Panc1 (cell line): ENCODE measurements at regions not wholly inside any gene's neighbourhood (a gene's known extent, or its start where the extent isn't known, plus 50 kb on each side); places are given as distances from the start of the nearest gene placed in this dataset.

Experiments used
- ATAC-seq: fragments of 200-7000 bp; cut with Tn5 transposase; 2 replicates; pipeline ENCODE4 v1.9.1; 2020; ENCODE audit warnings: mild to moderate bottlenecking, moderate library complexity
- BruUV-seq: library from RNA; stranded (reverse); fragments of 400-500 nt; replicated peaks from 2 replicates; lab custom pipeline; 2021; lab: Mats Ljungman, UMichigan
- CTCF ChIA-PET: fragments of 300-600 bp; sonication (Branson Sonifier 250); formaldehyde crosslinking; loops from one replicate; lab custom pipeline; 2022; ENCODE audit warnings: antibody characterized with exemption; lab: Charles Lee
- POLR2A ChIA-PET: fragments of 300-600 bp; sonication (Branson Sonifier 250); formaldehyde crosslinking; loops from one replicate; lab custom pipeline; 2022; ENCODE audit warnings: antibody characterized with exemption; lab: Charles Lee
- DNase-seq: peaks from one replicate; pipeline ENCODE4 v3.0.0-alpha.2; 2010; ENCODE audit warnings: low read depth, low spot score
- H3K27ac ChIP-seq: 2 replicates; pipeline ENCODE4 v1.5.1; 2011; ENCODE audit warnings: mild to moderate bottlenecking, low read length, inconsistent platforms
- H3K27me3 ChIP-seq: fragments of 200-500 bp; sonication (Bioruptor generic); 2 replicates; pipeline ENCODE4 v1.6.0; 2014; ENCODE audit warnings: low read length, inconsistent platforms; ENCODE audit not compliant: control insufficient read depth, insufficient read depth
- H3K36me3 ChIP-seq: fragments of 200-500 bp; sonication (Bioruptor generic); 2 replicates; pipeline ENCODE4 v1.5.1; 2014; ENCODE audit warnings: inconsistent platforms, mild to moderate bottlenecking, low read length, moderate library complexity; ENCODE audit not compliant: control insufficient read depth, insufficient read depth
- H3K4me1 ChIP-seq: 2 replicates; pipeline ENCODE4 v1.5.1; 2011; ENCODE audit warnings: inconsistent platforms, mild to moderate bottlenecking, low read length, moderate library complexity; ENCODE audit not compliant: control insufficient read depth, insufficient read depth
- H3K4me3 ChIP-seq, 2 experiments: 2 replicates each; pipeline ENCODE4 v1.5.1; 2011 to 2012; ENCODE audit warnings: low read depth in 2 of 2, low read length in 2 of 2, mild to moderate bottlenecking in 2 of 2, inconsistent platforms in 1 of 2, moderate library complexity in 1 of 2
- H3K9me3 ChIP-seq: fragments of 200-500 bp; sonication (Bioruptor generic); 2 replicates; pipeline ENCODE4 v1.5.1; 2014; ENCODE audit warnings: low read depth, mild to moderate bottlenecking, inconsistent platforms, low read length, moderate library complexity; ENCODE audit not compliant: control insufficient read depth, insufficient read depth
- POLR2AphosphoS5 ChIP-seq: IDR thresholded peaks from 2 replicates; pipeline ENCODE4 v1.6.1; 2012; ENCODE audit warnings: mild to moderate bottlenecking, low read depth, low read length, moderate library complexity
- SIN3A ChIP-seq: IDR thresholded peaks from 2 replicates; pipeline ENCODE4 v1.6.1; 2012; ENCODE audit warnings: low read depth, mild to moderate bottlenecking, low read length, moderate library complexity, borderline replicate concordance; ENCODE audit not compliant: insufficient read depth
- TCF7L2 ChIP-seq: IDR thresholded peaks from 2 replicates; pipeline ENCODE4 v1.6.1; 2011; ENCODE audit warnings: mild to moderate bottlenecking, low read depth, low read length, inconsistent platforms
- in situ Hi-C: cut with HindIII; loops from 2 replicates; pipeline ENCODE4 v1.10.0; 2016; ENCODE audit warnings: low sequenced_read_pairs, low pct_unique_long_range_greater_than_20kb
- intact Hi-C: fragments of 100-400 bp; cut with micrococcal nuclease; formaldehyde crosslinking; loops from one replicate; pipeline ENCODE4 v1.10.0; 2022; ENCODE audit not compliant: unreplicated experiment
- TF ChIP-seq, protein P1 (sequence below): fragments of 450-650 bp; IDR thresholded peaks from 2 replicates; pipeline ENCODE4 v1.5.1; 2017; ENCODE audit warnings: mild to moderate bottlenecking
- TF ChIP-seq, protein P2 (sequence below), 2 experiments: IDR thresholded peaks; 2 replicates each; pipeline ENCODE4 v1.6.1; 2011 to 2012; ENCODE audit warnings: low read depth in 2 of 2, control low read depth in 1 of 2, low read length in 1 of 2, mild to moderate bottlenecking in 1 of 2, moderate library complexity in 1 of 2; ENCODE audit not compliant: insufficient read depth in 1 of 2

DNA sequence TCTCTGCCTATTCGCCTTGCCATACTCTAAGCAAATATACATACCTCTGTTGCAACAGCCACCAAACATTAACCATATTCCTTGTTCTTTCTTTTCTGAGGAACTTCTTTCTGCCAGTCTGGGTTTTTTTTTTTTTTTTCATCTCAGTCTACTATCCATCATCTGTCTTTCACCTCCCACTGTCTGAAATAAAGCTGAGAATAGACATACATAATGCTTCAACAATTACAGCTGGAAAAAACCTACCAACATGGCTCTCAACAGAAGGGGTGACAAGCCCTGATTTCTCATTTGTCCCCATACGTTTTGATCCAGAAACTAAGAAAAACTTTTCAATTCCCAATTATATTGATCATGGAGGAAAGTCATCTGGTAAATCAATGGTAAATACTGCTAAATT, 728.8 kb upstream of the POU3F3 start:
- ATAC-seq, result no peak
- BruUV-seq, result no TSS peak
- no peaks in the 10 kb centered on the region for H3K36me3 ChIP-seq
- ChIA-PET POLR2A (no interaction called here), CTCF (no interaction called here)
- TF ChIP-seq, protein P1, sequence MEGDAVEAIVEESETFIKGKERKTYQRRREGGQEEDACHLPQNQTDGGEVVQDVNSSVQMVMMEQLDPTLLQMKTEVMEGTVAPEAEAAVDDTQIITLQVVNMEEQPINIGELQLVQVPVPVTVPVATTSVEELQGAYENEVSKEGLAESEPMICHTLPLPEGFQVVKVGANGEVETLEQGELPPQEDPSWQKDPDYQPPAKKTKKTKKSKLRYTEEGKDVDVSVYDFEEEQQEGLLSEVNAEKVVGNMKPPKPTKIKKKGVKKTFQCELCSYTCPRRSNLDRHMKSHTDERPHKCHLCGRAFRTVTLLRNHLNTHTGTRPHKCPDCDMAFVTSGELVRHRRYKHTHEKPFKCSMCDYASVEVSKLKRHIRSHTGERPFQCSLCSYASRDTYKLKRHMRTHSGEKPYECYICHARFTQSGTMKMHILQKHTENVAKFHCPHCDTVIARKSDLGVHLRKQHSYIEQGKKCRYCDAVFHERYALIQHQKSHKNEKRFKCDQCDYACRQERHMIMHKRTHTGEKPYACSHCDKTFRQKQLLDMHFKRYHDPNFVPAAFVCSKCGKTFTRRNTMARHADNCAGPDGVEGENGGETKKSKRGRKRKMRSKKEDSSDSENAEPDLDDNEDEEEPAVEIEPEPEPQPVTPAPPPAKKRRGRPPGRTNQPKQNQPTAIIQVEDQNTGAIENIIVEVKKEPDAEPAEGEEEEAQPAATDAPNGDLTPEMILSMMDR, result no peak
- TF ChIP-seq POLR2AphosphoS5 (no peak), SIN3A (no peak), TCF7L2 (no peak)
- TF ChIP-seq, protein P2, sequence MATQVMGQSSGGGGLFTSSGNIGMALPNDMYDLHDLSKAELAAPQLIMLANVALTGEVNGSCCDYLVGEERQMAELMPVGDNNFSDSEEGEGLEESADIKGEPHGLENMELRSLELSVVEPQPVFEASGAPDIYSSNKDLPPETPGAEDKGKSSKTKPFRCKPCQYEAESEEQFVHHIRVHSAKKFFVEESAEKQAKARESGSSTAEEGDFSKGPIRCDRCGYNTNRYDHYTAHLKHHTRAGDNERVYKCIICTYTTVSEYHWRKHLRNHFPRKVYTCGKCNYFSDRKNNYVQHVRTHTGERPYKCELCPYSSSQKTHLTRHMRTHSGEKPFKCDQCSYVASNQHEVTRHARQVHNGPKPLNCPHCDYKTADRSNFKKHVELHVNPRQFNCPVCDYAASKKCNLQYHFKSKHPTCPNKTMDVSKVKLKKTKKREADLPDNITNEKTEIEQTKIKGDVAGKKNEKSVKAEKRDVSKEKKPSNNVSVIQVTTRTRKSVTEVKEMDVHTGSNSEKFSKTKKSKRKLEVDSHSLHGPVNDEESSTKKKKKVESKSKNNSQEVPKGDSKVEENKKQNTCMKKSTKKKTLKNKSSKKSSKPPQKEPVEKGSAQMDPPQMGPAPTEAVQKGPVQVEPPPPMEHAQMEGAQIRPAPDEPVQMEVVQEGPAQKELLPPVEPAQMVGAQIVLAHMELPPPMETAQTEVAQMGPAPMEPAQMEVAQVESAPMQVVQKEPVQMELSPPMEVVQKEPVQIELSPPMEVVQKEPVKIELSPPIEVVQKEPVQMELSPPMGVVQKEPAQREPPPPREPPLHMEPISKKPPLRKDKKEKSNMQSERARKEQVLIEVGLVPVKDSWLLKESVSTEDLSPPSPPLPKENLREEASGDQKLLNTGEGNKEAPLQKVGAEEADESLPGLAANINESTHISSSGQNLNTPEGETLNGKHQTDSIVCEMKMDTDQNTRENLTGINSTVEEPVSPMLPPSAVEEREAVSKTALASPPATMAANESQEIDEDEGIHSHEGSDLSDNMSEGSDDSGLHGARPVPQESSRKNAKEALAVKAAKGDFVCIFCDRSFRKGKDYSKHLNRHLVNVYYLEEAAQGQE (IDR thresholded peaks at IDR 0.05; ENCODE audit: insufficient read depth in 1 of 2, low read depth in 2 of 2, low read length in 1 of 2), result no peak
- in situ Hi-C loops, result no loop called here
- no peaks in the 10 kb centered on the region for H3K27me3 ChIP-seq
- H3K4me3 ChIP-seq, result no peak overlapping the region
- 0 out of 2 replicates have a peak, but pooled peaks cover 2% of the 10 kb centered on the region for H3K9me3 ChIP-seq
- H3K4me1 ChIP-seq, result no peaks in the 10 kb centered on the region
- no peak for DNase-seq
- intact Hi-C loops, result no loop called here
- H3K27ac ChIP-seq, result no peak overlapping the region

DNA sequence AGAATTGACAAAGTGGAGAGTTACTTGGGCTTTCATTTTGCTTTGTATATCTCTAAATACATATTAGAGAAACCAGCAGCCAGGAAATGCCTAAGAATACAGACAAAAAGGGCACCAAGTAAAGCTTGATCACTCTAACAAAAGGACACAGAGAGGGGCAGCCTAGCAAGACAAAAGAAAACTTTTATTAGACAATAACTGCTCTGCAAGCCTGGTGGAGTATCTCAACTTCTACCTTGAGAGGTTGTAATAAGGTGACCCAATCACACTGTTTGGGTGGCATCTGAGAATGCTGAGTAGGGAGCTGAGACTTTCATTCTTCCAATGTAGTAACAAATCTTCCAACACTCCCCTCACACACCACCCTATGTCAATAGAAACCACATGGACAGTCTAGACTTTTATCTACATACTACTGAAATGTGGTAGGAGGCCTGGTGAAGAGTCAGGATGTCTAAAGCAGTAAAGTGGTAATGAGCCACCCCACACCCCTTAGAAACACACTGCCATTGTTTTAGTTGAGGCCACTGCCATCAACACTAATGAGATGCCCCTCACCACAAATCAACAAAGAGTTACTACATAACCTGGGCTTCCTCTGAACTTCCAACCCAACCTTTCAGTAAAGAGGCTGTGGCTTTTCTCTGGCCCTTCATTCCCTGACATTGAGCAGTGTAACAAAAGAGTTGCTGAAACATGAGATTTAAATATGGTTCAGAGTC, 726.7 kb upstream of the POU3F3 start:
- Histone ChIP-seq H3K36me3 (no peaks in the 10 kb centered on the region), H3K27ac (no peak overlapping the region), H3K4me1 (no peaks in the 10 kb centered on the region), H3K9me3 (0 out of 2 replicates have a peak, but pooled peaks cover 2% of the 10 kb centered on the region), H3K27me3 (no peaks in the 10 kb centered on the region; the same call in 1 of the 2 replicates), H3K4me3 (no peak overlapping the region)
- BruUV-seq, result no TSS peak
- DNase-seq (no peak), ATAC-seq (no peak)
- TF ChIP-seq, protein P2 (IDR thresholded peaks at IDR 0.05; ENCODE audit: insufficient read depth in 1 of 2, low read depth in 2 of 2, low read length in 1 of 2), result no peak
- TF ChIP-seq SIN3A, result no peak
- no peak for TF ChIP-seq POLR2AphosphoS5
- no peak for TF ChIP-seq TCF7L2
- TF ChIP-seq, protein P1, result no peak
- in situ Hi-C loops (no loop called here), intact Hi-C loops (no loop called here)
- CTCF ChIA-PET, result no interaction called here
- POLR2A ChIA-PET, result no interaction called here
